ENCODE measurements at regions not wholly inside any gene's neighbourhood (a gene's known extent, or its start where the extent isn't known, plus 50 kb on each side); places are given as distances from the start of the nearest gene placed in this dataset.

DNA sequence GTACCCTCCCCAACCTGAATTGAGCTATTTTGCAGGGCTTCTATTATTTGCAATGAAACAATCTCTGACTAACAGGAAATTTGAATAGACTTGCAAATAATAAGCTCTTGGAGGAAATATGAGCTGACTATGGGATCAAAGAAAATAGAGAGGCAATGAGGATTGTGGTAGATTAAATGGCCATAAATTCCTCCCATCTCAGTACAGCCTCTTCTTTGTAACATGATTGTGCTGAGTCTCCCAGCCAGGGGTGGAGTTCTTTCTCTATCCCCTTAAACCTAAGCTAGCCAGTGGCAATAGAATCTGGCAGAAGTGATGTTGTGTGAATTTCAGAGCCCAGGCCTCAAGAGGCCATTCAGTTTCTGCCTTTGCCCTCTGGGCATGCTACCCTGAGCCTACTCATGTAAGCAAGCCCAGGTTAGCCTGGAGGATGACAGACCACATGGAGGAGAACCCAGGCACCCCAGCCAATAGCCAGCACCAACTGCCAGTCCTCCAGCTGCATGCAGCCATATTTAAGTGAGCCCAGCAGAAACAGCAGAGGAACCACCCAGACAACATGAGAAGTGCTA, 86.8 kb upstream of the TP53I11 start:
- no peak for DNase-seq

DNA sequence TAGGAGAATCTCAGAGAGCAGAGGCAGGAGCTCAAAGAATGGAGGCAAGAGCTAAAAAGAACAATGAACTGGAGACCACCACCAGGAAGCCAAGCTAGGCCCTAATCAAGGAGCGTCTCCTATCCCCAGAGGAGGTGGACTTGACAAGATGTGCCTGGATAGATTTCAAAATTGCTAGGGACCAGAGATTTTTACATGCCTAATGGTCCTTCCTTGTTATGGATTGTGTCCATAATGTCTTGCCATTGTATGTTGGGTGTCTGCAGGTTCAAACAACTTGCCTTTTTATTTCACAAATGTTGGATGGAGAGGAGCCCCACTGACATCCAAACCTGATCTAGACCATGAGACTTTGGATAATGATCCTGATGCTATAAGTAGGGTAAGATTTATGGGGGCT, 88.2 kb upstream of the TP53I11 start:
- no peak for DNase-seq

- DNase-seq, result no peak
Observed at GRCh38 chr11:45041596-45041995, 90.9 kb upstream of the TP53I11 start.

GRCh38 chr11:45042560-45042959, 91.9 kb upstream of the TP53I11 start:
- DNase-seq, result no peak

GRCh38 chr11:45043755-45044475, 93.2 kb upstream of the TP53I11 start:
- no peak for DNase-seq

DNA sequence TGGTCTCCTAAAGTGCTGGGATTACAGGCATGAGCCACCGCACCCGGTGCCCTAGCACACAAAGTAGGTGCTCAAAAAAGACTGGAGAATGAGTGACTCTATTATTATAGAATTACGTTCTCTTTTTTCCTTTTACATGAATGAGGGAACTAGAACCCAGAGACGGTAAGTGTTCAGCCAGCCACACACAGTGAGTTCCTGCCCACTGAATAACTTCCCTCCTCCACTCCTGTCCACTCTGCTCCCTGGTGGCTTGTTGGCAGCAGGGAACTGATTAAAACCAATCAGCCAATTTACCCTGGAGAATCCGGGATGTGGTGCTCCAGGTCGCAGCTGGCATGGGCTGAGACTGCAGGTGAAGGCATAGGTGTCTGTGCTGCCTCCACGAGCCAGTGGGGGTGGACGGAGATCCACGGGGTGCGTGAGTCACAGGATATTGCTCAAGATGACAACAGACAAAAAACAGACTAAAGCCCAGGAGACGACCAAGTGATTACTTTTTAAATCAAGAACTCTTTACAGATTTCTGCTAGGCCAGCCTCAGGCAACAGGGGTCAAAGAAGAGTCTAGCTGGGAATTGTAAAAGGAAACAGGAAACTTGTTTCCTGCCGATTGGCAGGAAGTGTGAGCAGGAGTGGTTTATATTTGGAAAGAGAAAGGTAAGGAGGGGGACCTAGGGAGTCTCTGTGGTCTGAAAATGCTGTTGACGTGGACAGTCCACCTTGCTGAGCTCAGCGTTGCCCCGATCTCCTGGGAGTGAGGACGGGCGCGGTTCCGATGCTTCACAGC, 95.2 kb upstream of the TP53I11 start:
- no peak for DNase-seq

GRCh38 chr11:45048313-45048841, 97.7 kb upstream of the TP53I11 start:
- DNase-seq, result no peak

DNA sequence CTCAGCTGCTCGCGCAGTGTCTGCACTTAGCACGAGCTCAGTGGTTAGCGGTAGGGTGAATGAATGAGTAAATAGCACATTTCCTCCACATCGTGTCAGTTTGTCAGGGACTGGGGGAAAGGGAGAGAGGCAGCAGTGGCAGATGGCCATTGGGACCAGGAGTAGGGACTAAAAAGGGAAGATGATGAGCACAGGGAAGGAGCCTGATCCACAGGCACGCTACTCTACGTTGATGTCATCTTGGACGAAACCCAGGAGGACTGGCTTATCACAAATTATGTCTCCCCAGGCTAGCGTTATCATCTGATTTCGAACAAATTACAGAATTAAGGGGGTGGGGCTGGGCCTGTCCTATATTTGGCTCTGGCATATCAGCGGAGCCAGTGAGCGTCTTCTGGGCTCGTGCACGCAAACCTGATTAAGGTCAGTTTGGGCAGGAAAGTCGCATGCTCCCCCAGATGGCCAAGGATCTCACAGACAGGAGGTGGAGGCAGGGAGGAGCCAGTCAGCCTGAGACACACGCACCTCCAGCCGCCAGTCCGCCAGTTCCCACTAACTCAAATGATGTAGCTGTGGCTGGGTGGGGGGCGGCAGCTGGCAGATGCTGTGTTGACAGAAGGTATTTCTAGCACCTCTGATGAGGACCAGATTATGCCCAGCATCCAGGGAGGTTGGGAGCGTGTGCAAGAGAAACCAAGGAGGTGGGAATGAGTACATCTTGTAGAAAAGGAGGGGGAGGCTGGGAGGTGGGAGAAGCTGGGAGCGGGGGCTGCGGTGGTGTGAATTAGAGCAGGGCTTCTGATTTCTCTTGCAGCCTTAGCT, 97.4 kb upstream of the PRDM11 start:
- no peak for DNase-seq

DNA sequence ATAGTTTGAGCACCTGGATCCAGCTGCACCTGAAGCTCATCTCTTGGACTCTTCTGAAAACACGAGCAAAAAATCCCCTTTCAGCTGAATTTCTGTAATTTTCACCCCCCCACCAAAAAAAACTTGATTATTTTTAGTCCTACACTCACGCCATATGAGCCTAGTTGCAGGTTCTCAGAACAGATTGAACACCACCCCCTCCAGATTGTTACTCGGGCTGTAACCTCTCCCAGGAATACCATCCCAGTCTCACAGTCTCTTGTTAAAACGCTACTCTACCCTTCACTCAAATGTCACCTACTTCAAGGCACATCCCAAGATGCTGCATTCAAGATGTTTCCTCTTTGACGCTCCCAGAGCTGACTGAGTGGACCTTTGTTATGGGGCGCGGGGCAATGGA, 96.3 kb upstream of the PRDM11 start:
- no peak for DNase-seq

GRCh38 chr11:45051621-45052020, 94.8 kb upstream of the PRDM11 start:
- DNase-seq, result no peak

GRCh38 chr11:45052361-45052760, 94.1 kb upstream of the PRDM11 start:
- DNase-seq, result no peak

DNA sequence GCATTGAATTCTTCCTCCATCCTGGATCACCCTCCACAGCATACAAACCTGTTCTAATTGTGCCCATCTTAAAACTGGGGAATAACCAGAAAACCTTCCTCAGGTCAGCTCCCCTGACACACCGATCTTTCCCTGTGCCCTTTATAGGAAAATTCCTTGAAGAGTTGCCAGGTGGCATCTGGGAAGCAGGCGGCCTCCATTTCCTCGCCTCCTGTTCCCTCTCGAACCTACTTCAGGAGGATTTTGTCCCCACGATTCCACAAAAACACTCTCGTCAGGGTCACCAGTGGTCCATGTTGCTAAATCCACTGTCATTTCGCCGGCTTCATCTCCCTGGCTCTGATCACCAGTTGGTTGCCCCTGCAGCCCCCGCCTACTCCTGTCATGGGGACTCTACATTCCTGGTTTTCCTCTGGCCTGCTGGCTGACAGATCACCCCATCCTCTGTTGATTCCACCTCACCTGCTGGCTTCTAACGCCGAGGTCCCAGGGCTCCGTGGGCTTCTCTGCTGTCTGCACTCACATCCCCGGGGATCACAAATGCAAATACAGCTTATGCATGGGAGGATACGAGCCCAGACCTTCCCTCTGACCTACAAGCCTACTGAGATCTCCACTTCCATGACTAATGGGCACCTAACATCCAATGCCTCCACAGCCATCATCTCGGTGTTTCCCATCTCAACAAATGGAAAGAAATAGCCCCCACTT, 92.5 kb upstream of the PRDM11 start:
- DNase-seq, result no peak

DNA sequence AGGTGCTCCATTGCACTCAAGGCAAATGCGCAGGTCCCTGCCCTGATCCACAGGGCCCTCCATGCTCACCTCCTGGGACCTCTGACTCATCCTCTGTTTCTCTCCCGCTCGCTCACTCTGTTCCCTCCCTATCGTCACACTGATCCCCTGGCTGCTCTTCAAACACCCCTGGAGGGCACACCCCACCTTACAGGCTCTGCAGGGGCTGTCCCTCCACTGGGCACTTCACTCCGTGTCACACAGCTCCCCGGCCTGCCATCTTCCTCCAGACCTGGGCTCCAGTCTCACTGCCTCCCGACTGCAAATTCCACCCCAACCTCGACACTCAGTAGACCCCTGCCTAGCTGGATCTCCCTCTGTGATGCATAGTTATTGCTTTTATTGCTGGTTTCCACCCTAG, 91.5 kb upstream of the PRDM11 start:
- no peak for DNase-seq

DNA sequence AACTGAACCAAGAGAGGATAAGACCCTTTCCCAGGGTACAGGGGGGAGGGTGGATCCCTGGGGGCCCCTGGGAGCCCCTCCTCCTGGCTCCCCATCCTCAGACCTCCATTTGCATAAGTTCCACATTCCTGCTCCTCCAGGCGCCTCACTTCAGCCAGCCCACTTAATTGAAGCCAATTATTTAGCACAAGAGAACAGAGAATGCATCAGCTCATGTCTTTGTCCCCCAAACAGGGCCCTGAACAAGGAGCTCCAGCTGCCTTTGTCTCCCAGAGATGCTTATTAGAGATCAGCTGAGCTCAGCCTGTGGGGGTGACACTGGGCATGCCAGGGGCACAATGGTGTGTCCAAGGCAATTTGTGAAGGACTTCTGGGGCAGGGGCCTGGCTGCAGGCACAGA, 89.9 kb upstream of the PRDM11 start:
- no peak for DNase-seq

DNA sequence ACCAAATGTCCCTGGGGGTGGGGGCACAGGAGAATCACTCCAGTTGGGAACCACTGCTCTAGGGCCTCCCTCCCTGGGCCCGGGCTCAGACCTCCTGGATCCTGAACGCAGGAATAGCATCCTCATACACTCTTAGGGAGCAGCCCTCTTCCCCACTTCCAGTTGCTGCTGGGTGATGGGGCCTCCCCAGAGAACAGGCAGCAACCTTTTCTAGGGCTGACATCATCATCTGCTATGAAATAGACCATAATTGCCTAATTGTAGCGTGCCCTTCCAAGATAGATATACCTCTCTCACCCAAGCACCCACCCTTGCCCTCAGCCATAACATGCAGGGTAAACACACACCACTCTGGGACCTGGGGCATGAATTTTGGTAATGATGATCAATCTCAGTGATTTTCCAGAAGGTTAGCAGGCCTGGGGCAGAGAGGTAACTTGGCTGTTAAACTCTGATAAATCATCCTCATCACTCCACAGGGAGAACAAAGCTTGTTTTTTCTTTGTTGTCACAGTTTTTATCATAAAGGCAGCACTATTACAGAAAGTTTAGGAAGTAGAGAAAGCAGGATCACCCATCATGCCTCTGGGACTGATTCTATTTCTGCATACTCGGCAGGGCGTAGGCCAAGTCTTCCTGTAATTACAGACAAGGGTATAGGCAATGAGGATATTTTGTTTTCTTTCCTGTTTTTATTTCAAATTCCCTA, 88.3 kb upstream of the PRDM11 start:
- no peak for DNase-seq

DNA sequence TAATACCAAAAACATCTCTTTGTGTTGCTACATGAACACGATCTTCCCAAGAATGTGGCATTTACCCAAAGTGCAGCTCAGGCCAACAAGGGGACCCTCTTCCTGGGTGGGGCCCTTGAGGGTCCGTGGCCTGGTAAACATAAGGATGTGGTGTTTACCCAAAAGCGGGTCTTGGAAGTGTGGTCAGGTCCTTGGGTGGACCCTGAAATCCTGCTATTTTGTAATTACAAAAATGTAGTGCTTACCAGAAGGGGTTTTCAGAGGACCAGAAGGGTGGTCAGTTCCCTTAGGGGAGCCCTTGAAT, 87.8 kb upstream of the PRDM11 start:
- DNase-seq, result no peak

- DNase-seq, result no peak
Observed at GRCh38 chr11:45060707-45061106, 85.7 kb upstream of the PRDM11 start.

GRCh38 chr11:45061641-45062040, 84.8 kb upstream of the PRDM11 start:
- no peak for DNase-seq

- DNase-seq, result no peak
Observed at GRCh38 chr11:45062115-45062514, 84.3 kb upstream of the PRDM11 start.

- DNase-seq, result no peak
Observed at GRCh38 chr11:45062974-45063635, 83.3 kb upstream of the PRDM11 start.

DNA sequence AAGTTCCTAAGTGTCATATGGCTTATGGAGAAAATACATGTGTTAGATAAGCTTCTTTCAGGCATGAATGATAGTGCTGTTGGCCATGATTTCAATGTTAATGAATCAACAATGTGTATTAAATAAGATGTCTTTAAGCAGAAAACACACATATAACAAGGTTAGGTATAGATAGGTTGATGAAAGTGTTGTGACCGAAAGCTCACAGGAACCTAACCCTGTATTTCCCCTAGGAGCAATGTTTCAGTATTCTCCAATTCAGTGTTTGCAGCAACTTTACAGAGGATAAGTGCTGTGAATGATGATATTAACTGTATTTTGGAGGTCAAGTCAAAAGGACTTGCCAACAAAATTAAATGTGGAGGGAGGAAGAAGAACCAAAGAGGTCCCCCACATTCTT, 82.8 kb upstream of the PRDM11 start:
- DNase-seq, result no peak

Measured in stimulated activated CD4-positive, alpha-beta T cell treated with anti-CD3 and anti-CD28 coated beads, Interleukin-12 subunit alpha, Interleukin-12 subunit beta, amount 100 ng/mL, for 4 hours (primary cell).